ENCODE measurements at regions not wholly inside any gene's neighbourhood (a gene's known extent, or its start where the extent isn't known, plus 50 kb on each side); places are given as distances from the start of the nearest gene placed in this dataset.

DNA sequence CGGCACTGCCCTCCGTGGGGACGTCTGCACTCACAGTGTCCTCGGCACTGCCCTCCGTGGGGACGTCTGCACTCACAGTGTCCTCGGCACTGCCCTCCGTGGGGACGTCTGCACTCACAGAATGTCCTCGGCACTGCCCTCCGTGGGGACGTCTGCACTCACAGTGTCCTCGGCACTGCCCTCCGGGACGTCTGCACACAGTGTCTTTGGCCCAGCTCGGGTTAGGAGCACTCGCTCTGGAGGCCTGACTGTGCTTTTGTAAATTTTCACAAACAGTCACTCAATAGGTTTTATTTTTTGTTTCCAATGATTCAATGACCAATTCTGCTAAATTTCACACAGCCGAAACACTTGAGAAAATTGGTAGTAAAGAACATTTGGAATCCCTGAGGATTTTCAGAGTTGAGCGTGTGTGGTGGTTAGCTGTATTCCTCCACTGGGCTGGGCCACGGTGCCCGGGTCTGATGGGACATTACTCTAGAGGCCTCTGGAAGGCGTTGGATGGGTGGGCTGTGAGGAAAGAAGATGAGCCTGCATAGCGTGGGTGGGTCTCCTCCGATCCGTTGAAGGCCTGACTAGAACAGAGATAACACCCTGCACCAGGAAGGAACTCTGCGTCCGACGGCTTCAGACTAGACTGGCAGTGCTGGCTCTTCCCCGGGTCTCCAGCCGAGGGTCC, 134.8 kb downstream of the RTP5 start (continued):
- TF ChIP-seq, protein P1, sequence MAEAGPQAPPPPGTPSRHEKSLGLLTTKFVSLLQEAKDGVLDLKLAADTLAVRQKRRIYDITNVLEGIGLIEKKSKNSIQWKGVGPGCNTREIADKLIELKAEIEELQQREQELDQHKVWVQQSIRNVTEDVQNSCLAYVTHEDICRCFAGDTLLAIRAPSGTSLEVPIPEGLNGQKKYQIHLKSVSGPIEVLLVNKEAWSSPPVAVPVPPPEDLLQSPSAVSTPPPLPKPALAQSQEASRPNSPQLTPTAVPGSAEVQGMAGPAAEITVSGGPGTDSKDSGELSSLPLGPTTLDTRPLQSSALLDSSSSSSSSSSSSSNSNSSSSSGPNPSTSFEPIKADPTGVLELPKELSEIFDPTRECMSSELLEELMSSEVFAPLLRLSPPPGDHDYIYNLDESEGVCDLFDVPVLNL (IDR thresholded peaks at IDR 0.05; ENCODE audit: low read depth, low read length), result no peak
- no peak for TF ChIP-seq PAX8 (IDR thresholded peaks at IDR 0.05)
- TF ChIP-seq, protein P2, sequence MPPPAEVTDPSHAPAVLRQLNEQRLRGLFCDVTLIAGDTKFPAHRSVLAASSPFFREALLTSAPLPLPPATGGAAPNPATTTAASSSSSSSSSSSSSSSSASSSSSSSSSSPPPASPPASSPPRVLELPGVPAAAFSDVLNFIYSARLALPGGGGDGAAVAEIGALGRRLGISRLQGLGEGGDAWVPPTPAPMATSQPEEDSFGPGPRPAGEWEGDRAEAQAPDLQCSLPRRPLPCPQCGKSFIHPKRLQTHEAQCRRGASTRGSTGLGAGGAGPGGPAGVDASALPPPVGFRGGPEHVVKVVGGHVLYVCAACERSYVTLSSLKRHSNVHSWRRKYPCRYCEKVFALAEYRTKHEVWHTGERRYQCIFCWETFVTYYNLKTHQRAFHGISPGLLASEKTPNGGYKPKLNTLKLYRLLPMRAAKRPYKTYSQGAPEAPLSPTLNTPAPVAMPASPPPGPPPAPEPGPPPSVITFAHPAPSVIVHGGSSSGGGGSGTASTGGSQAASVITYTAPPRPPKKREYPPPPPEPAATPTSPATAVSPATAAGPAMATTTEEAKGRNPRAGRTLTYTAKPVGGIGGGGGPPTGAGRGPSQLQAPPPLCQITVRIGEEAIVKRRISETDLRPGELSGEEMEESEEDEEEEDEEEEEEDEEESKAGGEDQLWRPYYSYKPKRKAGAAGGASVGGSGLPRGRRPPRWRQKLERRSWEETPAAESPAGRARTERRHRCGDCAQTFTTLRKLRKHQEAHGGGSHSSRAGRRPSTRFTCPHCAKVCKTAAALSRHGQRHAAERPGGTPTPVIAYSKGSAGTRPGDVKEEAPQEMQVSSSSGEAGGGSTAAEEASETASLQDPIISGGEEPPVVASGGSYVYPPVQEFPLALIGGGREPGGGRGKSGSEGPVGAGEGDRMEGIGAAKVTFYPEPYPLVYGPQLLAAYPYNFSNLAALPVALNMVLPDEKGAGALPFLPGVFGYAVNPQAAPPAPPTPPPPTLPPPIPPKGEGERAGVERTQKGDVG (CRISPR knock-in tag; IDR thresholded peaks at IDR 0.05), result no peak
- TF ChIP-seq SUPT20H (IDR thresholded peaks at IDR 0.05; ENCODE audit: borderline replicate concordance, control insufficient read depth, low read depth, low read length), result no peak
- TF ChIP-seq, protein P3, sequence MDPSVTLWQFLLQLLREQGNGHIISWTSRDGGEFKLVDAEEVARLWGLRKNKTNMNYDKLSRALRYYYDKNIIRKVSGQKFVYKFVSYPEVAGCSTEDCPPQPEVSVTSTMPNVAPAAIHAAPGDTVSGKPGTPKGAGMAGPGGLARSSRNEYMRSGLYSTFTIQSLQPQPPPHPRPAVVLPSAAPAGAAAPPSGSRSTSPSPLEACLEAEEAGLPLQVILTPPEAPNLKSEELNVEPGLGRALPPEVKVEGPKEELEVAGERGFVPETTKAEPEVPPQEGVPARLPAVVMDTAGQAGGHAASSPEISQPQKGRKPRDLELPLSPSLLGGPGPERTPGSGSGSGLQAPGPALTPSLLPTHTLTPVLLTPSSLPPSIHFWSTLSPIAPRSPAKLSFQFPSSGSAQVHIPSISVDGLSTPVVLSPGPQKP (IDR thresholded peaks at IDR 0.05; ENCODE audit: low read depth, low read length), result no peak

- H3K4me1 ChIP-seq (ENCODE audit: control insufficient read depth, insufficient read depth, low read length), result no peaks in the 10 kb centered on the region
- H3K79me2 ChIP-seq (ENCODE audit: control insufficient read depth, insufficient read depth, low read length), result no peaks in the 10 kb centered on the region
- SMC1A ChIA-PET (ENCODE audit: uncharacterized antibody, unreplicated experiment), result no interaction called here
- DNase-seq (ENCODE audit: low read depth, low spot score) (no peak), ATAC-seq (no peak), FAIRE-seq (no peak)
- H3K27me3 ChIP-seq (replicated peaks in 1 of 2; ENCODE audit: control insufficient read depth in 2 of 2, insufficient read depth in 2 of 2, low read length in 1 of 2), result no peaks in the 10 kb centered on the region
- no peak overlapping the region for H3K27ac ChIP-seq (ENCODE audit: control insufficient read depth, insufficient read depth)
- POLR2A ChIA-PET, result no interaction called here
- H3K4me2 ChIP-seq (ENCODE audit: control insufficient read depth, insufficient read depth), result no peak overlapping the region
- WGBS (ENCODE audit: insufficient coverage, insufficient replicate concordance, low lambda C conversion rate, missing lambda C conversion rate), result 63% methylated on average over 7 of the region's 7 CpGs
- no peak overlapping the region for H3K9ac ChIP-seq (ENCODE audit: control insufficient read depth, insufficient read depth, low read length)
- no peak overlapping the region for H3K4me3 ChIP-seq
- in situ Hi-C loops (cut with MboI) (no loop called here), intact Hi-C loops (cut with micrococcal nuclease; ENCODE audit: unreplicated experiment) (no loop called here)
- RAD21 ChIA-PET (ENCODE audit: unreplicated experiment), result no interaction called here
- no peaks in the 10 kb centered on the region for H3K36me3 ChIP-seq (ENCODE audit: control insufficient read depth in 2 of 2, insufficient read depth in 2 of 2, low read length in 1 of 2)
- H4K20me1 ChIP-seq (ENCODE audit: control insufficient read depth, insufficient read depth), result no peaks in the 10 kb centered on the region
- H2AFZ ChIP-seq (ENCODE audit: control insufficient read depth, low read depth, low read length), result no peak overlapping the region
- no TSS peak for BruUV-seq (replicated peaks)
- H3K9me3 ChIP-seq (replicated peaks; ENCODE audit: control insufficient read depth, insufficient read depth, low read length), result no peaks in the 10 kb centered on the region
- CTCF ChIA-PET, result no interaction called here
- TF ChIP-seq POLR2AphosphoS2 (IDR thresholded peaks at IDR 0.05; ENCODE audit: low read depth, low read length), result no peak
- TF ChIP-seq, protein P4, sequence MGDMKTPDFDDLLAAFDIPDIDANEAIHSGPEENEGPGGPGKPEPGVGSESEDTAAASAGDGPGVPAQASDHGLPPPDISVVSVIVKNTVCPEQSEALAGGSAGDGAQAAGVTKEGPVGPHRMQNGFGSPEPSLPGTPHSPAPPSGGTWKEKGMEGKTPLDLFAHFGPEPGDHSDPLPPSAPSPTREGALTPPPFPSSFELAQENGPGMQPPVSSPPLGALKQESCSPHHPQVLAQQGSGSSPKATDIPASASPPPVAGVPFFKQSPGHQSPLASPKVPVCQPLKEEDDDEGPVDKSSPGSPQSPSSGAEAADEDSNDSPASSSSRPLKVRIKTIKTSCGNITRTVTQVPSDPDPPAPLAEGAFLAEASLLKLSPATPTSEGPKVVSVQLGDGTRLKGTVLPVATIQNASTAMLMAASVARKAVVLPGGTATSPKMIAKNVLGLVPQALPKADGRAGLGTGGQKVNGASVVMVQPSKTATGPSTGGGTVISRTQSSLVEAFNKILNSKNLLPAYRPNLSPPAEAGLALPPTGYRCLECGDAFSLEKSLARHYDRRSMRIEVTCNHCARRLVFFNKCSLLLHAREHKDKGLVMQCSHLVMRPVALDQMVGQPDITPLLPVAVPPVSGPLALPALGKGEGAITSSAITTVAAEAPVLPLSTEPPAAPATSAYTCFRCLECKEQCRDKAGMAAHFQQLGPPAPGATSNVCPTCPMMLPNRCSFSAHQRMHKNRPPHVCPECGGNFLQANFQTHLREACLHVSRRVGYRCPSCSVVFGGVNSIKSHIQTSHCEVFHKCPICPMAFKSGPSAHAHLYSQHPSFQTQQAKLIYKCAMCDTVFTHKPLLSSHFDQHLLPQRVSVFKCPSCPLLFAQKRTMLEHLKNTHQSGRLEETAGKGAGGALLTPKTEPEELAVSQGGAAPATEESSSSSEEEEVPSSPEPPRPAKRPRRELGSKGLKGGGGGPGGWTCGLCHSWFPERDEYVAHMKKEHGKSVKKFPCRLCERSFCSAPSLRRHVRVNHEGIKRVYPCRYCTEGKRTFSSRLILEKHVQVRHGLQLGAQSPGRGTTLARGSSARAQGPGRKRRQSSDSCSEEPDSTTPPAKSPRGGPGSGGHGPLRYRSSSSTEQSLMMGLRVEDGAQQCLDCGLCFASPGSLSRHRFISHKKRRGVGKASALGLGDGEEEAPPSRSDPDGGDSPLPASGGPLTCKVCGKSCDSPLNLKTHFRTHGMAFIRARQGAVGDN (IDR thresholded peaks at IDR 0.05), result no peak
- no peak for TF ChIP-seq EGR1 (IDR thresholded peaks at IDR 0.05; ENCODE audit: borderline replicate concordance in 1 of 2, low read depth in 2 of 2, low read length in 2 of 2)
- TF ChIP-seq, protein P5, sequence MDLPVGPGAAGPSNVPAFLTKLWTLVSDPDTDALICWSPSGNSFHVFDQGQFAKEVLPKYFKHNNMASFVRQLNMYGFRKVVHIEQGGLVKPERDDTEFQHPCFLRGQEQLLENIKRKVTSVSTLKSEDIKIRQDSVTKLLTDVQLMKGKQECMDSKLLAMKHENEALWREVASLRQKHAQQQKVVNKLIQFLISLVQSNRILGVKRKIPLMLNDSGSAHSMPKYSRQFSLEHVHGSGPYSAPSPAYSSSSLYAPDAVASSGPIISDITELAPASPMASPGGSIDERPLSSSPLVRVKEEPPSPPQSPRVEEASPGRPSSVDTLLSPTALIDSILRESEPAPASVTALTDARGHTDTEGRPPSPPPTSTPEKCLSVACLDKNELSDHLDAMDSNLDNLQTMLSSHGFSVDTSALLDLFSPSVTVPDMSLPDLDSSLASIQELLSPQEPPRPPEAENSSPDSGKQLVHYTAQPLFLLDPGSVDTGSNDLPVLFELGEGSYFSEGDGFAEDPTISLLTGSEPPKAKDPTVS (IDR thresholded peaks at IDR 0.05; ENCODE audit: low read depth, low read length), result no peak
- TF ChIP-seq LARP7 (IDR thresholded peaks at IDR 0.05), result no peak
- TF ChIP-seq SMAD5 (IDR thresholded peaks at IDR 0.05; ENCODE audit: low read depth), result no peak
- TF ChIP-seq ZNF217 (IDR thresholded peaks at IDR 0.05), result no peak
Observed at GRCh38 chr2:242004902-242005230, 135.3 kb downstream of the RTP5 start.
